ENCODE measurements at regions not wholly inside any gene's neighbourhood (a gene's known extent, or its start where the extent isn't known, plus 50 kb on each side); places are given as distances from the start of the nearest gene placed in this dataset.

GRCh38 chr2:17422061-17422460 lies 96.2 kb downstream of the RAD51AP2 start:
- TF ChIP-seq CTCF (IDR thresholded peaks at IDR 0.05; ENCODE audit: poor library complexity, severe bottlenecking), result no peak
- TF ChIP-seq RAD21 (conservative IDR thresholded peaks at IDR 0.05), result no peak

Data from neural cell (in vitro differentiated cells).